Activated CD8-positive, alpha-beta memory T cell treated with anti-CD3 and anti-CD28 coated beads, Interleukin-2, amount 10 ng/mL, durations not matched to agents 7 days and 5 days (primary cell): ENCODE measurements at regions not wholly inside any gene's neighbourhood (a gene's known extent, or its start where the extent isn't known, plus 50 kb on each side); places are given as distances from the start of the nearest gene placed in this dataset.

Experiments used
- ATAC-seq: fragments of 150-1000 bp; cut with Tn5 transposase; one replicate; pipeline ENCODE4 v1.10.0; 2021; ENCODE audit warnings: moderate library complexity
- CTCF ChIA-PET: fragments of 350-600 bp; sonication (Branson Sonifier 250); formaldehyde crosslinking; loops from one replicate; lab custom pipeline; 2021; ENCODE audit warnings: antibody characterized with exemption; lab: Charles Lee
- DNase-seq: peaks from one replicate; pipeline ENCODE4 v3.0.0-alpha.2; 2020
- H3K27ac Mint-ChIP-seq: one replicate; pipeline ENCODE4 v1.8.0; 2021; ENCODE audit warnings: mild to moderate bottlenecking, mixed read lengths
- H3K27me3 Mint-ChIP-seq: one replicate; pipeline ENCODE4 v1.8.0; 2021; ENCODE audit warnings: mixed read lengths
- H3K36me3 Mint-ChIP-seq: one replicate; pipeline ENCODE4 v1.8.0; 2021; ENCODE audit warnings: mild to moderate bottlenecking, mixed read lengths
- H3K4me1 Mint-ChIP-seq: one replicate; pipeline ENCODE4 v1.8.0; 2021; ENCODE audit warnings: mixed read lengths
- H3K4me3 Mint-ChIP-seq: one replicate; pipeline ENCODE4 v1.8.0; 2021; ENCODE audit warnings: mild to moderate bottlenecking, moderate library complexity, mixed read lengths
- H3K9me3 Mint-ChIP-seq: one replicate; pipeline ENCODE4 v1.8.0; 2022; ENCODE audit warnings: low read depth, mixed read lengths

- Mint-ChIP-seq H3K27me3 (no peaks in the 10 kb centered on the region), H3K9me3 (peaks cover 6% of the 10 kb centered on the region), H3K27ac (no peak overlapping the region), H3K36me3 (no peaks in the 10 kb centered on the region), H3K4me1 (no peaks in the 10 kb centered on the region), H3K4me3 (no peak overlapping the region)
- DNase-seq = no peak
- ATAC-seq = no peak
- CTCF ChIA-PET = no interaction called here
Observed at GRCh38 chr4:130675266-130675665, 1579.3 kb downstream of the C4orf33 start.

- Mint-ChIP-seq H3K27ac (no peak overlapping the region), H3K4me3 (no peak overlapping the region), H3K9me3 (peaks cover 3% of the 10 kb centered on the region), H3K4me1 (no peaks in the 10 kb centered on the region), H3K36me3 (no peaks in the 10 kb centered on the region), H3K27me3 (no peaks in the 10 kb centered on the region)
- ATAC-seq (no peak), DNase-seq (no peak)
- CTCF ChIA-PET = no interaction called here
Observed at GRCh38 chr4:130689181-130689580, 1593.2 kb downstream of the C4orf33 start.

GRCh38 chr4:130698251-130698650, 1602.3 kb downstream of the C4orf33 start:
- no peaks in the 10 kb centered on the region for H3K4me1 Mint-ChIP-seq
- no peak for ATAC-seq
- H3K27ac Mint-ChIP-seq = no peak overlapping the region
- no peak for DNase-seq
- H3K27me3 Mint-ChIP-seq = no peaks in the 10 kb centered on the region
- no peak overlapping the region for H3K4me3 Mint-ChIP-seq
- H3K9me3 Mint-ChIP-seq = no peaks in the 10 kb centered on the region
- CTCF ChIA-PET = no interaction called here
- no peaks in the 10 kb centered on the region for H3K36me3 Mint-ChIP-seq

- Mint-ChIP-seq H3K9me3 (peaks cover 4% of the 10 kb centered on the region), H3K27me3 (no peaks in the 10 kb centered on the region), H3K4me1 (no peaks in the 10 kb centered on the region), H3K27ac (no peak overlapping the region), H3K4me3 (no peak overlapping the region), H3K36me3 (no peaks in the 10 kb centered on the region)
- DNase-seq (no peak), ATAC-seq (no peak)
- CTCF ChIA-PET = no interaction called here
Observed at GRCh38 chr4:130699004-130699403, 1603.1 kb downstream of the C4orf33 start.

GRCh38 chr4:130703211-130703935, 1607.4 kb downstream of the C4orf33 start:
- Mint-ChIP-seq H3K36me3 (no peaks in the 10 kb centered on the region), H3K4me3 (no peak overlapping the region), H3K9me3 (peaks cover 8% of the 10 kb centered on the region), H3K4me1 (no peaks in the 10 kb centered on the region), H3K27me3 (no peaks in the 10 kb centered on the region), H3K27ac (no peak overlapping the region)
- no peak for ATAC-seq
- CTCF ChIA-PET = no interaction called here
- DNase-seq = no peak

GRCh38 chr4:130705023-130705422, 1609.1 kb downstream of the C4orf33 start:
- CTCF ChIA-PET = no interaction called here
- no peaks in the 10 kb centered on the region for H3K27me3 Mint-ChIP-seq
- no peaks in the 10 kb centered on the region for H3K36me3 Mint-ChIP-seq
- H3K4me3 Mint-ChIP-seq = no peak overlapping the region
- DNase-seq (no peak), ATAC-seq (no peak)
- H3K9me3 Mint-ChIP-seq = peaks cover 8% of the 10 kb centered on the region
- no peaks in the 10 kb centered on the region for H3K4me1 Mint-ChIP-seq
- no peak overlapping the region for H3K27ac Mint-ChIP-seq

GRCh38 chr4:130712038-130712437, 1616.1 kb downstream of the C4orf33 start:
- ATAC-seq (no peak), DNase-seq (no peak)
- H3K4me1 Mint-ChIP-seq = no peaks in the 10 kb centered on the region
- CTCF ChIA-PET = no interaction called here
- no peak overlapping the region for H3K27ac Mint-ChIP-seq
- no peaks in the 10 kb centered on the region for H3K27me3 Mint-ChIP-seq
- H3K4me3 Mint-ChIP-seq = no peak overlapping the region
- no peaks in the 10 kb centered on the region for H3K36me3 Mint-ChIP-seq
- peaks cover 4% of the 10 kb centered on the region for H3K9me3 Mint-ChIP-seq

- Mint-ChIP-seq H3K27me3 (no peaks in the 10 kb centered on the region), H3K4me1 (no peaks in the 10 kb centered on the region), H3K4me3 (no peak overlapping the region), H3K27ac (no peak overlapping the region), H3K9me3 (no peaks in the 10 kb centered on the region), H3K36me3 (no peaks in the 10 kb centered on the region)
- no peak for DNase-seq
- CTCF ChIA-PET = no interaction called here
- no peak for ATAC-seq
Observed at GRCh38 chr4:130714006-130714405, 1618.1 kb downstream of the C4orf33 start.

- CTCF ChIA-PET = no interaction called here
- no peak overlapping the region for H3K4me3 Mint-ChIP-seq
Observed at GRCh38 chr4:130722361-130722760, 1626.4 kb downstream of the C4orf33 start.

GRCh38 chr4:130736436-130737185, 1640.7 kb downstream of the C4orf33 start:
- peaks cover 11% of the 10 kb centered on the region for H3K9me3 Mint-ChIP-seq
- CTCF ChIA-PET = no interaction called here
- no peaks in the 10 kb centered on the region for H3K27me3 Mint-ChIP-seq
- no peaks in the 10 kb centered on the region for H3K36me3 Mint-ChIP-seq
- DNase-seq (no peak), ATAC-seq (no peak)
- no peak overlapping the region for H3K4me3 Mint-ChIP-seq
- H3K27ac Mint-ChIP-seq = no peak overlapping the region
- H3K4me1 Mint-ChIP-seq = no peaks in the 10 kb centered on the region

More at GRCh38 chr4:130722361-130722760, 1626.4 kb downstream of the C4orf33 start:
- ATAC-seq (no peak), DNase-seq (no peak)
- no peaks in the 10 kb centered on the region for H3K4me1 Mint-ChIP-seq
- H3K9me3 Mint-ChIP-seq = no peaks in the 10 kb centered on the region
- H3K27ac Mint-ChIP-seq = no peak overlapping the region
- no peaks in the 10 kb centered on the region for H3K36me3 Mint-ChIP-seq
- H3K27me3 Mint-ChIP-seq = no peaks in the 10 kb centered on the region

GRCh38 chr4:130738233-130738632, 1642.3 kb downstream of the C4orf33 start:
- CTCF ChIA-PET = no interaction called here
- Mint-ChIP-seq H3K27ac (no peak overlapping the region), H3K27me3 (no peaks in the 10 kb centered on the region), H3K36me3 (no peaks in the 10 kb centered on the region), H3K9me3 (peaks cover 11% of the 10 kb centered on the region), H3K4me3 (no peak overlapping the region), H3K4me1 (no peaks in the 10 kb centered on the region)
- no peak for DNase-seq
- ATAC-seq = no peak

GRCh38 chr4:130747842-130748241, 1651.9 kb downstream of the C4orf33 start:
- H3K4me1 Mint-ChIP-seq = no peaks in the 10 kb centered on the region
- H3K9me3 Mint-ChIP-seq = peaks cover 8% of the 10 kb centered on the region
- no peaks in the 10 kb centered on the region for H3K36me3 Mint-ChIP-seq
- no peak overlapping the region for H3K27ac Mint-ChIP-seq
- DNase-seq = no peak
- H3K27me3 Mint-ChIP-seq = no peaks in the 10 kb centered on the region
- CTCF ChIA-PET = no interaction called here
- no peak overlapping the region for H3K4me3 Mint-ChIP-seq
- ATAC-seq = no peak

GRCh38 chr4:130753926-130754325, 1658.0 kb downstream of the C4orf33 start:
- H3K9me3 Mint-ChIP-seq = peaks cover 4% of the 10 kb centered on the region
- CTCF ChIA-PET = no interaction called here
- no peaks in the 10 kb centered on the region for H3K4me1 Mint-ChIP-seq
- DNase-seq (no peak), ATAC-seq (no peak)
- no peak overlapping the region for H3K4me3 Mint-ChIP-seq
- H3K27ac Mint-ChIP-seq = no peak overlapping the region
- no peaks in the 10 kb centered on the region for H3K27me3 Mint-ChIP-seq
- no peaks in the 10 kb centered on the region for H3K36me3 Mint-ChIP-seq

- Mint-ChIP-seq H3K36me3 (no peaks in the 10 kb centered on the region), H3K27ac (no peak overlapping the region), H3K4me1 (no peaks in the 10 kb centered on the region), H3K27me3 (no peaks in the 10 kb centered on the region), H3K9me3 (peaks cover 5% of the 10 kb centered on the region), H3K4me3 (no peak overlapping the region)
- no peak for ATAC-seq
- no peak for DNase-seq
- CTCF ChIA-PET = no interaction called here
Observed at GRCh38 chr4:130760246-130760645, 1664.3 kb downstream of the C4orf33 start.
